ENCODE measurements at regions not wholly inside any gene's neighbourhood (a gene's known extent, or its start where the extent isn't known, plus 50 kb on each side); places are given as distances from the start of the nearest gene placed in this dataset.

DNA sequence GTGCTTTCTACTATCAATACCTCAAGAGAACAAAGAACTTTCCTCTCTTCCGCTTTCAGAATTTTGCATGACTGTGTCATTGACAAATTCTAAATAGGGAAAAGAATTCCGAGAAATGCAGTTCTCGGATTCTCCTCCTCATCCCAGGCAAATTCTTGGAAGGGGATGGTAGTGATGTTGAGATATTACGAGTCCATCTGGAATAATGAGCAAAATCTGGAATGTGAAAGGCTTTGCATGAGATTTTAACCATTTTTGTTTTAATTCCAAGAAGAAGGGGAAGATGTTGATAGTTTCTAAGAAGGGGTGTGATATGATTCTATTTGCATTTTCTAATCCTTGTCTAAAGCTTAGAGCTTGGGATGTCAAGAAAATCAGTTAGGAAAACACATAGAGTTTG is 127.1 kb upstream of the DOCK10 start:
- no peaks in the 10 kb centered on the region for H3K36me3 ChIP-seq
- no peak overlapping the region for H3K4me3 ChIP-seq
- intact Hi-C loops (cut with DNase I): no loop called here
- DNase-seq: no peak
- no peaks in the 10 kb centered on the region for H3K9me3 ChIP-seq
- no peak overlapping the region for H3K27ac ChIP-seq
- TF ChIP-seq POLR2A (IDR thresholded peaks at IDR 0.05) (no peak), EP300 (IDR thresholded peaks at IDR 0.05) (no peak)
- TF ChIP-seq, protein P1, sequence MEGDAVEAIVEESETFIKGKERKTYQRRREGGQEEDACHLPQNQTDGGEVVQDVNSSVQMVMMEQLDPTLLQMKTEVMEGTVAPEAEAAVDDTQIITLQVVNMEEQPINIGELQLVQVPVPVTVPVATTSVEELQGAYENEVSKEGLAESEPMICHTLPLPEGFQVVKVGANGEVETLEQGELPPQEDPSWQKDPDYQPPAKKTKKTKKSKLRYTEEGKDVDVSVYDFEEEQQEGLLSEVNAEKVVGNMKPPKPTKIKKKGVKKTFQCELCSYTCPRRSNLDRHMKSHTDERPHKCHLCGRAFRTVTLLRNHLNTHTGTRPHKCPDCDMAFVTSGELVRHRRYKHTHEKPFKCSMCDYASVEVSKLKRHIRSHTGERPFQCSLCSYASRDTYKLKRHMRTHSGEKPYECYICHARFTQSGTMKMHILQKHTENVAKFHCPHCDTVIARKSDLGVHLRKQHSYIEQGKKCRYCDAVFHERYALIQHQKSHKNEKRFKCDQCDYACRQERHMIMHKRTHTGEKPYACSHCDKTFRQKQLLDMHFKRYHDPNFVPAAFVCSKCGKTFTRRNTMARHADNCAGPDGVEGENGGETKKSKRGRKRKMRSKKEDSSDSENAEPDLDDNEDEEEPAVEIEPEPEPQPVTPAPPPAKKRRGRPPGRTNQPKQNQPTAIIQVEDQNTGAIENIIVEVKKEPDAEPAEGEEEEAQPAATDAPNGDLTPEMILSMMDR (IDR thresholded peaks at IDR 0.05): no peak
- H3K27me3 ChIP-seq: no peaks in the 10 kb centered on the region
- WGBS, 3 donors: 67 to 88% (median 69%) methylated on average over 4 of the region's 4 CpGs
- no peaks in the 10 kb centered on the region for H3K4me1 ChIP-seq (ENCODE audit: insufficient read depth)

DNA sequence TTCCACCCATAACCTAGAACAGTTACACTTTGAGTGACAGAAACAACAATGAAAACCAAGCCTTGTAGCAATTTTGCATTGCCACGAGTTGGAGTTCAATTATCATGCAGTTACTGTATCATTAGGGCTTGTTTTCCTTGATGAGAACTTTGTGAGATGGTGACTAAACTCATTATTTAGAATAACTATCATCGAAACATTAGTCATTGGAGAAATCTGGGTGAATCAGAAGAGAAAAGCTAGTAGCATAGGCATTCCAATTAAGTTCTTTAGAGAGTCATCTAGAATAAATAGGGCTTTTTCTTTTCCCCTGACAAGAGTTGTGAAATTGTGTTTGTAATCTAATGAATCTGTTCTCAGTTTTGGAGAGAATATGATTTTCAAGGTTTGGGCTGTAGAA is 122.8 kb upstream of the DOCK10 start:
- intact Hi-C loops (cut with DNase I): no loop called here
- no peaks in the 10 kb centered on the region for H3K4me1 ChIP-seq (ENCODE audit: insufficient read depth)
- no peak for TF ChIP-seq POLR2A (IDR thresholded peaks at IDR 0.05)
- no peak for TF ChIP-seq EP300 (IDR thresholded peaks at IDR 0.05)
- H3K27me3 ChIP-seq: no peaks in the 10 kb centered on the region
- H3K4me3 ChIP-seq: no peak overlapping the region
- no peaks in the 10 kb centered on the region for H3K9me3 ChIP-seq
- no peaks in the 10 kb centered on the region for H3K36me3 ChIP-seq
- DNase-seq: no peak
- no peak overlapping the region for H3K27ac ChIP-seq
- 36 to 42% (median 36%) methylated on average over 2 of the region's 2 CpGs for WGBS, 3 donors

DNA sequence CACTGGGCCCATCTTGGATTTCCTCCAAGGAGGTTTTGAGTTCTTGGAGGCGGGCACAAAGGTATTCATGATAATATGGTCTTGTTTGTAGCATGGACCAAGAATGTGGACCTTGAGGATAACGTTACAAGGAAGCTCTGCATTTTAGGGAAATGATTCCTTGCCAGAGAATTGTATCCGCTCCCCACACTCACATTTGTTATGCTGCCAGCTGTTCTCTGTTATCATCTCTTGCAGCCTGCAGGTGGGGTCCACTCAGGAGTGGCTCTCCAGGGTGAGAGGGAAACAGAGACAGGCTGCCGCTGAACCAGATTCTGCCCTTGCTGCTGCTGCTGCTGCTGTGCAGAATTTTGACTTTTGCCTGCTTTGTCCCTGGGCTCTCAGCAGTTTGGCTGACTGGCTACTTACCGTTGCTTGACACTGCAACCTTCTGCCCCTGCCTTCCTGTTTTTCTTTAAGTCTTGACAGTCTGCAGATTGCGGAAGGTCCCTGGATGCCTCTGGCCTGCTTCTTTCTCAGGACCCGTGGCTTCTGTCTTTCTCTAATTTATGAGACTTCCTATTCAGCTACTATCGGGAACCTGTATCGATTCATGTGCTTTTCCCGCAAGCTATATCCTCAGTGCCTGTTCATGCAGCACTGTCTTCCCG is 122.3 kb upstream of the DOCK10 start:
- Histone ChIP-seq H3K4me1 (ENCODE audit: insufficient read depth) (no peaks in the 10 kb centered on the region), H3K36me3 (no peaks in the 10 kb centered on the region), H3K27ac (no peak overlapping the region), H3K4me3 (no peak overlapping the region), H3K9me3 (no peaks in the 10 kb centered on the region), H3K27me3 (no peaks in the 10 kb centered on the region)
- no peak for DNase-seq
- TF ChIP-seq POLR2A (IDR thresholded peaks at IDR 0.05) (no peak), EP300 (IDR thresholded peaks at IDR 0.05) (no peak)
- TF ChIP-seq, protein P1 (IDR thresholded peaks at IDR 0.05): no peak
- 12 to 23% (median 13%) methylated on average over 11 of the region's 11 CpGs for WGBS, 3 donors
- intact Hi-C loops (cut with DNase I): no loop called here

DNA sequence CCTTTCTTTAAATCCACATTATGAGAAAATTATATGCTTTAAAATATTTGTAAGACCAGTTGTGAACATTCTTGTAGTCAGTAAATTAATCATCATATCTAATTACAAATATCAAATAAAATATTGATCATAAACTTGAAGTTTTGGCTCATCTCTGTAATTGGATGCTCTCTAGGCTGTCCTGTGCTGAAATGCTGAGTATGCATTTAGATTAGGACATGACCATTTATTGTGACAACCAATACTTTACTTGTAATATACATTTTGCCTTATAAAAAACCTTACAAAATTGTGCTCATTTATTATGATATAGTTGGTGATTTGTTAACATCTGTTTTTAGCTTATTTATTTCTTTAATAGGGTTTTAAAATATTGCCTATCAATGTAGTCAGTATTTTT is 116.1 kb upstream of the DOCK10 start:
- H3K9me3 ChIP-seq: no peaks in the 10 kb centered on the region
- TF ChIP-seq EP300 (IDR thresholded peaks at IDR 0.05) (no peak), POLR2A (IDR thresholded peaks at IDR 0.05) (no peak)
- TF ChIP-seq, protein P1 (IDR thresholded peaks at IDR 0.05): no peak
- no peak for DNase-seq
- H3K4me3 ChIP-seq: no peak overlapping the region
- H3K36me3 ChIP-seq: no peaks in the 10 kb centered on the region
- no peaks in the 10 kb centered on the region for H3K4me1 ChIP-seq (ENCODE audit: insufficient read depth)
- intact Hi-C loops (cut with DNase I): no loop called here
- no peaks in the 10 kb centered on the region for H3K27me3 ChIP-seq
- H3K27ac ChIP-seq: no peak overlapping the region

DNA sequence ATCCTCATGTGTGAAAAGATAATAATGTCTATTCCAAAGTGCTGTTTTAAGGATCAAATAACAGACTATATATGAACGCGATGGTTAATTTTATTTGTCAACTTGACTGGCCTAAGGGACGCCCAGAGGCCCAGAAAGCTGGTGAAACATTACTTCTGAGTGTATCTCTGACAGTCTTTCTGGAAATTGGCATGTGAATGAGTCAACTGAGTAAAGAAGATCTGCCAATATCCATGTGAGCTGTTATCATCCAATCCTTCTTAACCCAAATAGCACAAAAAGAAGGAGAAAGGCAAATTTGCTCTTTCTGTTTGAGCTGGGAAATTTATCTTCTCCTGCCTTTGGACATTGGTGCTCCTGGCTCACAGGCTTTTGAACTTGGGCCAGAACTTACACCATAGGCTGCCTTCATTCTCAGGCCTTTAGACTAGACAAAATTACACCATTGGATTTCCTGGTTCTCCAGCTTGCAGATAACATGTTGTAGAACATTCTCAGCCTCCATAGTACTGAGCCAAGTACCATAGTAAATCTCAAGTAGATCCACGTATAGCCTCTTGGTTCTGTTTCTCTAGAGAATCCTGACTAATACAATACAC is 114.7 kb upstream of the DOCK10 start:
- H3K9me3 ChIP-seq: no peaks in the 10 kb centered on the region
- no peak overlapping the region for H3K27ac ChIP-seq
- no peak for DNase-seq
- H3K4me3 ChIP-seq: no peak overlapping the region
- TF ChIP-seq EP300 (IDR thresholded peaks at IDR 0.05): no peak
- TF ChIP-seq, protein P1 (IDR thresholded peaks at IDR 0.05): no peak
- TF ChIP-seq POLR2A (IDR thresholded peaks at IDR 0.05): no peak
- H3K36me3 ChIP-seq: no peaks in the 10 kb centered on the region
- no peaks in the 10 kb centered on the region for H3K27me3 ChIP-seq
- H3K4me1 ChIP-seq (ENCODE audit: insufficient read depth): no peaks in the 10 kb centered on the region
- WGBS, 3 donors: 66 to 79% (median 69%) methylated on average over 4 of the region's 4 CpGs
- intact Hi-C loops (cut with DNase I): no loop called here

Measured in ovary (tissue), 7 donors.